Keratinocyte (primary cell): ENCODE measurements at regions not wholly inside any gene's neighbourhood (a gene's known extent, or its start where the extent isn't known, plus 50 kb on each side); places are given as distances from the start of the nearest gene placed in this dataset.

ENCODE experiments used
- DNase-seq: peaks from one replicate; pipeline ENCODE4 v3.0.0-alpha.2; 2011; ENCODE audit warnings: low read depth, missing footprints, low spot score
- FAIRE-seq: peaks from 2 replicates; lab custom pipeline; 2011; peaks lifted over from hg19 to GRCh38; lab: Jason Lieb, UNC
- H2AFZ ChIP-seq: 2 replicates; pipeline ENCODE4 v1.6.0; 2012; ENCODE audit warnings: low read length, control low read depth, inconsistent platforms; ENCODE audit not compliant: control insufficient read depth
- H3K27ac ChIP-seq: 2 replicates; pipeline ENCODE4 v1.5.1; 2011; ENCODE audit warnings: low read length; ENCODE audit not compliant: control insufficient read depth, insufficient read depth
- H3K27me3 ChIP-seq: 3 replicates; pipeline ENCODE4 v1.6.0; 2011; ENCODE audit warnings: low read length; ENCODE audit not compliant: control insufficient read depth, insufficient read depth; ENCODE audit errors: extremely low read depth
- H3K36me3 ChIP-seq, 2 experiments: 2 replicates in 1 of 2; 3 replicates in 1 of 2; pipeline ENCODE4 v1.5.1; 2011; ENCODE audit warnings: low read length in 2 of 2, mild to moderate bottlenecking in 1 of 2; ENCODE audit not compliant: control insufficient read depth in 2 of 2, insufficient read depth in 2 of 2; ENCODE audit errors: extremely low read depth in 1 of 2
- H3K4me1 ChIP-seq: 3 replicates; pipeline ENCODE4 v1.5.1; 2011; ENCODE audit warnings: low read length; ENCODE audit not compliant: control insufficient read depth, insufficient read depth; ENCODE audit errors: extremely low read depth
- H3K4me2 ChIP-seq: 3 replicates; pipeline ENCODE4 v1.6.0; 2011; ENCODE audit warnings: low read depth, low read length; ENCODE audit not compliant: control insufficient read depth, insufficient read depth; ENCODE audit errors: extremely low read depth
- H3K4me3 ChIP-seq, 3 experiments: fragments of 200-600 bp in 1 of 3; sonication (generic) in 1 of 3; 2 replicates in 2 of 3; 3 replicates in 1 of 3; pipeline ENCODE4 v1.5.1; 2011 to 2016; ENCODE audit warnings: low read length in 3 of 3, mild to moderate bottlenecking in 3 of 3, control low read depth in 2 of 3, inconsistent platforms in 1 of 3, low read depth in 1 of 3, mixed read lengths in 1 of 3, mixed run types in 1 of 3, moderate library complexity in 1 of 3; ENCODE audit not compliant: control insufficient read depth in 2 of 3, insufficient read depth in 2 of 3; ENCODE audit errors: extremely low read depth in 1 of 3
- H3K79me2 ChIP-seq: 2 replicates; pipeline ENCODE4 v1.6.0; 2012; ENCODE audit warnings: low read length; ENCODE audit not compliant: control insufficient read depth, insufficient read depth
- H3K9ac ChIP-seq: 3 replicates; pipeline ENCODE4 v1.6.0; 2011; ENCODE audit warnings: low read length; ENCODE audit not compliant: control insufficient read depth, insufficient read depth; ENCODE audit errors: extremely low read depth
- H3K9me1 ChIP-seq: 3 replicates; pipeline ENCODE4 v1.6.0; 2011; ENCODE audit warnings: low read length; ENCODE audit not compliant: control insufficient read depth, insufficient read depth; ENCODE audit errors: extremely low read depth
- H3K9me3 ChIP-seq: 2 replicates; pipeline ENCODE4 v1.5.1; 2012; ENCODE audit warnings: low read depth, low read length; ENCODE audit not compliant: control insufficient read depth
- H4K20me1 ChIP-seq: 3 replicates; pipeline ENCODE4 v1.6.0; 2011; ENCODE audit warnings: low read length; ENCODE audit not compliant: control insufficient read depth, insufficient read depth; ENCODE audit errors: extremely low read depth
- EZH2 ChIP-seq: IDR thresholded peaks from one replicate; pipeline ENCODE4 v1.6.1; 2012; ENCODE audit warnings: inconsistent platforms, mild to moderate bottlenecking, low read length, moderate library complexity
- dilution Hi-C: fragments of 300-500 bp; cut with MboI; formaldehyde crosslinking; loops from one replicate; pipeline ENCODE4 v1.7.0; 2020; ENCODE audit warnings: low sequenced_read_pairs; ENCODE audit not compliant: extremely low pct_ligation_motif_present
- TF ChIP-seq, protein P1 (sequence below), 3 experiments: IDR thresholded peaks in 1 of 3; conservative IDR thresholded peaks in 1 of 3; optimal IDR thresholded peaks in 1 of 3; 2 replicates in 2 of 3; 3 replicates in 1 of 3; pipeline versions ENCODE3 to v1.5.1; 2011; ENCODE audit warnings: low read length in 3 of 3, mild to moderate bottlenecking in 3 of 3, moderate library complexity in 2 of 3, control low read depth in 1 of 3, inconsistent platforms in 1 of 3; ENCODE audit not compliant: insufficient read depth in 2 of 3; ENCODE audit errors: extremely low read depth in 1 of 3

DNA sequence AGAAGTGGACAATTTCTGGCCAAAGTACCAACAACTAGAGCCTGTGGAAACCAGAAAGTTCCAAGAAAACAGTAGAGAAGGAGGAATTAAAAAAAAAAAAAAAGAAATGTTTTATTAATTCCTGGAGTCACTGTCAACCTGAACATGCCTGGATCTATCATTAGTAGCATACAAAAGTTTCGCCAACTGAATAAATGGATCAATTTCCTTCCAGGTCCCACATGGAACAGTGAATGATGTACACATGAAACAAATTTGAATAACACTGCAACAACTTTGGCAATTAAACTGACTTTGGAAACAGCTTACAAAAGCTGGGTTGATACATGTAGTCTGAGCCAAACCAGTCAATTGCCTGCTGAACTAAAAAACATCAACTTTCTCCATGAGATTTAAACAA lies 90.0 kb upstream of the HMGCLL1 start:
- Histone ChIP-seq H3K9me3 (no peaks in the 10 kb centered on the region), H3K36me3 (no peaks in the 10 kb centered on the region), H2AFZ (no peak overlapping the region), H3K4me2 (no peak overlapping the region), H3K9ac (no peak overlapping the region), H3K27me3 (no peaks in the 10 kb centered on the region), H3K27ac (no peak overlapping the region), H4K20me1 (no peaks in the 10 kb centered on the region), H3K79me2 (no peaks in the 10 kb centered on the region), H3K9me1 (no peaks in the 10 kb centered on the region), H3K4me3 (no peak overlapping the region), H3K4me1 (peaks cover 4% of the 10 kb centered on the region)
- dilution Hi-C loops: no loop called here
- DNase-seq (no peak), FAIRE-seq (no peak)
- TF ChIP-seq, protein P1, sequence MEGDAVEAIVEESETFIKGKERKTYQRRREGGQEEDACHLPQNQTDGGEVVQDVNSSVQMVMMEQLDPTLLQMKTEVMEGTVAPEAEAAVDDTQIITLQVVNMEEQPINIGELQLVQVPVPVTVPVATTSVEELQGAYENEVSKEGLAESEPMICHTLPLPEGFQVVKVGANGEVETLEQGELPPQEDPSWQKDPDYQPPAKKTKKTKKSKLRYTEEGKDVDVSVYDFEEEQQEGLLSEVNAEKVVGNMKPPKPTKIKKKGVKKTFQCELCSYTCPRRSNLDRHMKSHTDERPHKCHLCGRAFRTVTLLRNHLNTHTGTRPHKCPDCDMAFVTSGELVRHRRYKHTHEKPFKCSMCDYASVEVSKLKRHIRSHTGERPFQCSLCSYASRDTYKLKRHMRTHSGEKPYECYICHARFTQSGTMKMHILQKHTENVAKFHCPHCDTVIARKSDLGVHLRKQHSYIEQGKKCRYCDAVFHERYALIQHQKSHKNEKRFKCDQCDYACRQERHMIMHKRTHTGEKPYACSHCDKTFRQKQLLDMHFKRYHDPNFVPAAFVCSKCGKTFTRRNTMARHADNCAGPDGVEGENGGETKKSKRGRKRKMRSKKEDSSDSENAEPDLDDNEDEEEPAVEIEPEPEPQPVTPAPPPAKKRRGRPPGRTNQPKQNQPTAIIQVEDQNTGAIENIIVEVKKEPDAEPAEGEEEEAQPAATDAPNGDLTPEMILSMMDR (optimal IDR thresholded peaks at IDR 0.05 in 1 of 3, IDR thresholded peaks at IDR 0.05 in 1 of 3, conservative IDR thresholded peaks at IDR 0.05 in 1 of 3; ENCODE audit: extremely low read depth in 1 of 3, insufficient read depth in 2 of 3, low read length in 3 of 3): no peak
- no peak for TF ChIP-seq EZH2

DNA sequence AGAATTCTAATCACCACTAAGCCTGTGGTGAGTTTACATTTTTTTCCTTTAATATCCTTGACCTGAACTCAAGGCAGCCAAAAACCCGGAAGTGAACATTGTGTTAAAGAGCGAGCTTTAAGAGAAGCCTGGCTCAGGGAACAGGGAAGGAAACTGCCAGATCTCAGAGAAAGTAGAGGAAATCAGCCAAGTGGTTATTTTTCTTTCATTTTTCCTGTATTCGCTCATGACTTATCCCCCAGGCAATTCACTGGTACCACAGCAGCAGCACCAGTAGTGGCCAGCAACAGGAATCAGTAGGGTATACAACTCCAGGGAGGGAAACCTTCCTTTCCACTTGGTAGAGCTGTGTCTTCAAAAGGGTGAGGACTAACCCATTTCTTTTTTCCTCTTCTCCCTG lies 89.6 kb upstream of the HMGCLL1 start:
- no peaks in the 10 kb centered on the region for H3K9me1 ChIP-seq
- no peaks in the 10 kb centered on the region for H4K20me1 ChIP-seq
- H3K79me2 ChIP-seq: no peaks in the 10 kb centered on the region
- no peak overlapping the region for H2AFZ ChIP-seq
- TF ChIP-seq, protein P1 (optimal IDR thresholded peaks at IDR 0.05 in 1 of 3, IDR thresholded peaks at IDR 0.05 in 1 of 3, conservative IDR thresholded peaks at IDR 0.05 in 1 of 3; ENCODE audit: extremely low read depth in 1 of 3, insufficient read depth in 2 of 3, low read length in 3 of 3): no peak
- no peak for TF ChIP-seq EZH2
- no peaks in the 10 kb centered on the region for H3K27me3 ChIP-seq
- no peaks in the 10 kb centered on the region for H3K9me3 ChIP-seq
- FAIRE-seq (no peak), DNase-seq (no peak)
- H3K9ac ChIP-seq: no peak overlapping the region
- dilution Hi-C loops: no loop called here
- H3K4me2 ChIP-seq: no peak overlapping the region
- no peak overlapping the region for H3K4me3 ChIP-seq
- H3K36me3 ChIP-seq: no peaks in the 10 kb centered on the region
- peaks cover 4% of the 10 kb centered on the region for H3K4me1 ChIP-seq
- H3K27ac ChIP-seq: no peak overlapping the region
